GM21528 (cell line): ENCODE measurements at regions not wholly inside any gene's neighbourhood (a gene's known extent, or its start where the extent isn't known, plus 50 kb on each side); places are given as distances from the start of the nearest gene placed in this dataset.
A peak's percentile ranks its signal among the peaks of the same experiment; 100 is the strongest.
"Not testable (repeated sequence)": the region's sequence is repeated elsewhere in the genome, so short reads cannot be mapped to it uniquely, and the experiment has no call there.

Experiments
- ATAC-seq: cut with Tn5 transposase; IDR thresholded peaks from one replicate; pipeline ENCODE4 v1.9.1; 2021; ENCODE audit warnings: mild to moderate bottlenecking, moderate library complexity; ENCODE audit not compliant: unreplicated experiment, low FRiP score

- not testable (repeated sequence) for ATAC-seq
Measured at GRCh38 chr16:72729552-72729951, 318.4 kb downstream of the ZFHX3 start.

- no peak for ATAC-seq
Measured at GRCh38 chr16:72728516-72728915, 319.4 kb downstream of the ZFHX3 start.

GRCh38 chr16:72727565-72727964, 320.4 kb downstream of the ZFHX3 start:
- ATAC-seq, result no peak

- no peak for ATAC-seq
Measured at GRCh38 chr16:72725643-72726042, 322.3 kb downstream of the ZFHX3 start.

GRCh38 chr16:72723781-72724180, 324.1 kb downstream of the ZFHX3 start:
- ATAC-seq, result no peak

GRCh38 chr16:72722552-72722951, 325.4 kb downstream of the ZFHX3 start:
- ATAC-seq, result no peak

- ATAC-seq, result no peak
Measured at GRCh38 chr16:72721981-72722380, 325.9 kb downstream of the ZFHX3 start.

GRCh38 chr16:72715267-72715666, 332.7 kb downstream of the ZFHX3 start:
- ATAC-seq, result no peak

GRCh38 chr16:72711823-72712222, 336.1 kb downstream of the ZFHX3 start:
- ATAC-seq, result no peak

GRCh38 chr16:72705801-72706200, 342.1 kb downstream of the ZFHX3 start:
- no peak for ATAC-seq

GRCh38 chr16:72704746-72705372, 343.1 kb downstream of the ZFHX3 start:
- no peak for ATAC-seq

GRCh38 chr16:72689851-72690250, 358.1 kb downstream of the ZFHX3 start:
- ATAC-seq, result no peak

- ATAC-seq, result no peak
Measured at GRCh38 chr16:72680732-72681131, 367.2 kb downstream of the ZFHX3 start.

GRCh38 chr16:72679856-72680255, 368.1 kb downstream of the ZFHX3 start:
- no peak for ATAC-seq

GRCh38 chr16:72677662-72678447, 370.1 kb downstream of the ZFHX3 start:
- ATAC-seq, result no peak

- ATAC-seq, result no peak
Measured at GRCh38 chr16:72673118-72673517, 374.8 kb downstream of the ZFHX3 start.

- no peak for ATAC-seq
Measured at GRCh38 chr16:72666267-72666666, 381.7 kb downstream of the ZFHX3 start.

- ATAC-seq, result no peak
Measured at GRCh38 chr16:72665701-72666100, 382.2 kb downstream of the ZFHX3 start.

GRCh38 chr16:72664509-72665408, 383.2 kb downstream of the ZFHX3 start:
- peak; percentile 99 for ATAC-seq

- ATAC-seq, result no peak
Measured at GRCh38 chr16:72664056-72664508, 383.8 kb downstream of the ZFHX3 start.
